ENCODE measurements at regions not wholly inside any gene's neighbourhood (a gene's known extent, or its start where the extent isn't known, plus 50 kb on each side); places are given as distances from the start of the nearest gene placed in this dataset.

- no peak for TF ChIP-seq CTCF (IDR thresholded peaks at IDR 0.05)
- intact Hi-C loops (cut with DNase I; ENCODE audit: low total_unique reads): no loop called here
- no peak overlapping the region for H3K4me3 ChIP-seq
Observed at GRCh38 chr2:181348107-181348837, 108.9 kb upstream of the ITGA4 start.

GRCh38 chr2:181352158-181352557 is 105.0 kb upstream of the ITGA4 start:
- intact Hi-C loops (cut with DNase I; ENCODE audit: low total_unique reads): no loop called here
- DNase-seq: no peak
- Histone ChIP-seq H3K9me3 (no peaks in the 10 kb centered on the region), H3K27me3 (no peaks in the 10 kb centered on the region), H3K4me3 (no peak overlapping the region), H3K36me3 (no peaks in the 10 kb centered on the region), H3K27ac (no peak overlapping the region), H3K4me1 (no peaks in the 10 kb centered on the region)
- no peak for TF ChIP-seq CTCF (IDR thresholded peaks at IDR 0.05)

More at GRCh38 chr2:181348107-181348837, 108.9 kb upstream of the ITGA4 start:
- Histone ChIP-seq H3K27ac (no peak overlapping the region), H3K4me1 (no peaks in the 10 kb centered on the region), H3K27me3 (no peaks in the 10 kb centered on the region), H3K36me3 (no peaks in the 10 kb centered on the region), H3K9me3 (no peaks in the 10 kb centered on the region)
- no peak for DNase-seq

DNA sequence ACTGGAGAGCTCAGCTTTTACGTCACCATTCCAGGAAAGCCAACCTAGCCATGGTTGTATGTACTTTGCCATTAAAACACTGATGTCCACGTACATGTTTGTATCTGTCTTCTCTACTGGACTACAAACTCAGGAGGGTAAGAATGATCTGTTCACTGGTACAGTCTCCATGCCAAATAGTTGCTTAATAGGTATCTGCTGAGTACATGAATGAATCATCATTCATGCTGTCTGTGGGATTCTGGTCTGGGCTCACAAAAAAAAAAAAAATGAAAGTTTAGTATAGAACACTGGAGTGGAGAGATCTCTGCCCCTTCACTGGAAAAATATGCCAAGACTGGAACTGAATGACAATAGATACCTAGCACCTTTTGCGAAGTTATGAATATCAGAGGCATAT is 102.6 kb upstream of the ITGA4 start:
- Histone ChIP-seq H3K27ac (no peak overlapping the region), H3K27me3 (no peaks in the 10 kb centered on the region), H3K4me3 (no peak overlapping the region), H3K4me1 (no peaks in the 10 kb centered on the region), H3K36me3 (no peaks in the 10 kb centered on the region), H3K9me3 (no peaks in the 10 kb centered on the region)
- DNase-seq: no peak
- intact Hi-C loops (cut with DNase I; ENCODE audit: low total_unique reads): no loop called here
- no peak for TF ChIP-seq CTCF (IDR thresholded peaks at IDR 0.05)

DNA sequence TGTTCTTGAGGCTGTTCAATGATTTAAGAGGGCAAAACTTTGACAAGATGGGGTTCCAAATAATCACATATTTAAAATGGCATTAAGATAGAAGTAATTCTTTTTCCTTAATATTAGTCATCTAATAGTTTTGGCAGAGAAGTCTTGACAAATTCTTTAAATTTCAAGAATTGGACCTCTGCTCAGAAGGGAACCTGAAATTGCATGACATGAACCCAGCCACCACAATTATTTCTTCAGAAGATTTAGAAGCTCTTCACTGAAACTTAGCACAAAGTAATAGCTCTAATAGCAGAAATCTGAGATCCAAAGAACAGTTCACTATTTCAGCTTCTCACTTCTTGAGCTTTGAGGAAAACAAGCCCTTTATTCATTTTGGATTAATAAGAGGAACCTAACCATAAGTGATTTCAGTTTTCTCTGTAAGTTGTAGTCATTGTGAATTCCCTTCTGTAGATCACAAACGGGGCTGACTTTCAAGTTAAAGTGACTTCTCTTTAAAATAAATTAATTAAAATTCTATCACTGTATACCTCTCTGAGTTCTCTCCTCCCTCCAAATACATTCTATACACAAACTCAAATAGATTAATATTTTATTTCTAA is 100.6 kb upstream of the ITGA4 start:
- no peaks in the 10 kb centered on the region for H3K36me3 ChIP-seq
- no peaks in the 10 kb centered on the region for H3K27me3 ChIP-seq
- H3K4me3 ChIP-seq: no peak overlapping the region
- no peaks in the 10 kb centered on the region for H3K4me1 ChIP-seq
- TF ChIP-seq CTCF (IDR thresholded peaks at IDR 0.05): no peak
- H3K9me3 ChIP-seq: no peaks in the 10 kb centered on the region
- no peak for DNase-seq
- no peak overlapping the region for H3K27ac ChIP-seq
- intact Hi-C loops (cut with DNase I; ENCODE audit: low total_unique reads): no loop called here

DNA sequence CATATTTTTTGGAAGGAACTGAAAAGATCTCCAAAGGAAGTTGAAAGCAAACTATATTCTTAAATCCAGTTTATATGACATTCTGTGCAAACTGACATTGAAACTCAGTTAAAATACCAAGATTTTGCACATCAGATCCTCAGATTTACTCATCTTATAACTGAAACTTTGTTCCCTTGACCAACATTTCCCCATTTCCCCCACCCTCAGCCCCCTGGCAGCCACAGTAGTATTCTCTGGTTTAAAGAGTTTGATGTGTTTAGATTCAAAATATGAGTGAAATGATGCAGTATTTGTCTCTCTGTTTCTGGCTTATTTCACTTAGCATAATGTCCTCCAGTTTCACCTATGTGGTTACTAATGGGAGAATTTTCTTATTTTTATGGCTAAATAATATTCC is 99.2 kb upstream of the ITGA4 start:
- Histone ChIP-seq H3K9me3 (no peaks in the 10 kb centered on the region), H3K4me1 (no peaks in the 10 kb centered on the region), H3K36me3 (no peaks in the 10 kb centered on the region), H3K27ac (no peak overlapping the region), H3K4me3 (no peak overlapping the region), H3K27me3 (no peaks in the 10 kb centered on the region)
- intact Hi-C loops (cut with DNase I; ENCODE audit: low total_unique reads): no loop called here
- TF ChIP-seq CTCF (IDR thresholded peaks at IDR 0.05): no peak
- no peak for DNase-seq

Measured in tibial artery (tissue), 4 donors.